OCI-LY1 (cell line): ENCODE measurements at regions not wholly inside any gene's neighbourhood (a gene's known extent, or its start where the extent isn't known, plus 50 kb on each side); places are given as distances from the start of the nearest gene placed in this dataset.

ENCODE experiments used
- H2AFZ ChIP-seq: fragments of 200-600 bp; sonication (generic), shearing (Covaris generic); 2 replicates; pipeline ENCODE4 v1.6.0; 2014; ENCODE audit warnings: antibody characterized with exemption, mild to moderate bottlenecking, low read length
- H3F3A ChIP-seq: fragments of 200-600 bp; sonication (generic), shearing (Covaris generic); 2 replicates; pipeline ENCODE4 v1.6.0; 2014; ENCODE audit warnings: mild to moderate bottlenecking, antibody characterized with exemption, low read length, moderate library complexity; ENCODE audit not compliant: insufficient read depth
- H3K27ac ChIP-seq: fragments of 200-600 bp; sonication (generic); 2 replicates; pipeline ENCODE4 v1.5.1; 2014; ENCODE audit warnings: low read length, mixed run types, mild to moderate bottlenecking, low read depth; ENCODE audit not compliant: poor library complexity, severe bottlenecking
- H3K27me3 ChIP-seq: fragments of 200-600 bp; sonication (generic); 2 replicates; pipeline ENCODE4 v1.6.0; 2014; ENCODE audit warnings: antibody characterized with exemption, mild to moderate bottlenecking, low read length, moderate library complexity; ENCODE audit not compliant: insufficient read depth
- H3K36me3 ChIP-seq: fragments of 200-600 bp; sonication (generic); 2 replicates; pipeline ENCODE4 v1.6.1; 2014; ENCODE audit warnings: mild to moderate bottlenecking, antibody characterized with exemption, low read length, moderate library complexity, mixed read lengths; ENCODE audit not compliant: insufficient read depth
- H3K4me1 ChIP-seq: fragments of 200-600 bp; sonication (generic); 2 replicates; pipeline ENCODE4 v1.5.1; 2014; ENCODE audit warnings: mild to moderate bottlenecking, low read length, moderate library complexity; ENCODE audit not compliant: insufficient read depth, severe bottlenecking
- H3K4me2 ChIP-seq: fragments of 200-600 bp; sonication (generic), shearing (Covaris generic); 2 replicates; pipeline ENCODE4 v1.6.1; 2014; ENCODE audit warnings: low read length
- H3K4me3 ChIP-seq: fragments of 200-600 bp; sonication (generic); 2 replicates; pipeline ENCODE4 v1.5.1; 2014; ENCODE audit warnings: low read length, low read depth, mild to moderate bottlenecking, mixed read lengths; ENCODE audit not compliant: poor library complexity, severe bottlenecking
- H3K79me2 ChIP-seq: fragments of 200-600 bp; shearing (Covaris generic); 2 replicates; pipeline ENCODE4 v1.6.1; 2016; ENCODE audit warnings: mixed run types, low read length, mixed read lengths; ENCODE audit not compliant: insufficient read depth
- H3K9ac ChIP-seq: fragments of 200-600 bp; sonication (generic), shearing (Covaris generic); 2 replicates; pipeline ENCODE4 v1.6.1; 2014; ENCODE audit warnings: mild to moderate bottlenecking, low read length, mixed read lengths
- H3K9me2 ChIP-seq: fragments of 200-600 bp; sonication (generic), shearing (Covaris generic); 2 replicates; pipeline ENCODE4 v1.6.1; 2014; ENCODE audit warnings: low read depth, mild to moderate bottlenecking, low read length, mixed read lengths
- H3K9me3 ChIP-seq: fragments of 200-600 bp; shearing (Covaris generic); 2 replicates; pipeline ENCODE4 v1.6.1; 2014; ENCODE audit warnings: low read length, mixed read lengths
- H4K20me1 ChIP-seq: fragments of 200-600 bp; sonication (generic), shearing (Covaris generic); 2 replicates; pipeline ENCODE4 v1.6.0; 2016; ENCODE audit warnings: mild to moderate bottlenecking, low read length; ENCODE audit not compliant: insufficient read depth
- EZH2 ChIP-seq: fragments of 200-600 bp; sonication (generic), shearing (Covaris generic); IDR thresholded peaks from 2 replicates; pipeline ENCODE4 v1.8.0; 2017; ENCODE audit warnings: borderline replicate concordance, mixed run types, mild to moderate bottlenecking, antibody characterized with exemption, low read length, moderate library complexity, mixed read lengths
- TF ChIP-seq, protein P1 (sequence below): fragments of 200-600 bp; sonication (generic), shearing (Covaris generic); IDR thresholded peaks from 2 replicates; pipeline ENCODE4 v1.5.1; 2017; ENCODE audit warnings: mild to moderate bottlenecking, antibody characterized with exemption, low read length, moderate library complexity, mixed read lengths

DNA sequence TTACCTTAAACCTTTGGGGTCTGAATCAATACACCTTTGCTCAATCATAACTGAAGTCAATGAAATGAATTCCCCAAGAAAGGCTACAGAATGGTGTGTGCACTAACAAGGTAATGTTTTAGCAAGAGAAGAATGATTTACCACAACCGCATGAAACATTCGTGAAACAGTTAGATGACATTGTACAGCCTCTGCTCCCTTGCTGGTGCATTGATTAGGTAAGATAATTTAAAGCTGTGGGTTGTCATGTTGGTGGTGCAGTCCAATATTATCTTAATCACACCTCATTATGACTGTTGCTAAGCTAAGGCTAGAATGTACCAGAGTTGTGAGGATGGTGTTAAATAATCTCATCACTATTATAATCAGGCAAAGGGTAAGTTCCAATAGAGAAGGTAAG lies 1673.2 kb upstream of the PRR20A start:
- Histone ChIP-seq H3K27ac (no peak overlapping the region), H3K27me3 (no peaks in the 10 kb centered on the region), H4K20me1 (no peaks in the 10 kb centered on the region), H3K9me2 (no peaks in the 10 kb centered on the region), H2AFZ (no peak overlapping the region), H3K36me3 (no peaks in the 10 kb centered on the region), H3K4me1 (no peaks in the 10 kb centered on the region), H3F3A (no peaks in the 10 kb centered on the region), H3K9me3 (no peaks in the 10 kb centered on the region), H3K4me3 (no peak overlapping the region), H3K9ac (no peak overlapping the region), H3K79me2 (no peaks in the 10 kb centered on the region), H3K4me2 (no peak overlapping the region)
- TF ChIP-seq EZH2, result no peak
- TF ChIP-seq, protein P1, sequence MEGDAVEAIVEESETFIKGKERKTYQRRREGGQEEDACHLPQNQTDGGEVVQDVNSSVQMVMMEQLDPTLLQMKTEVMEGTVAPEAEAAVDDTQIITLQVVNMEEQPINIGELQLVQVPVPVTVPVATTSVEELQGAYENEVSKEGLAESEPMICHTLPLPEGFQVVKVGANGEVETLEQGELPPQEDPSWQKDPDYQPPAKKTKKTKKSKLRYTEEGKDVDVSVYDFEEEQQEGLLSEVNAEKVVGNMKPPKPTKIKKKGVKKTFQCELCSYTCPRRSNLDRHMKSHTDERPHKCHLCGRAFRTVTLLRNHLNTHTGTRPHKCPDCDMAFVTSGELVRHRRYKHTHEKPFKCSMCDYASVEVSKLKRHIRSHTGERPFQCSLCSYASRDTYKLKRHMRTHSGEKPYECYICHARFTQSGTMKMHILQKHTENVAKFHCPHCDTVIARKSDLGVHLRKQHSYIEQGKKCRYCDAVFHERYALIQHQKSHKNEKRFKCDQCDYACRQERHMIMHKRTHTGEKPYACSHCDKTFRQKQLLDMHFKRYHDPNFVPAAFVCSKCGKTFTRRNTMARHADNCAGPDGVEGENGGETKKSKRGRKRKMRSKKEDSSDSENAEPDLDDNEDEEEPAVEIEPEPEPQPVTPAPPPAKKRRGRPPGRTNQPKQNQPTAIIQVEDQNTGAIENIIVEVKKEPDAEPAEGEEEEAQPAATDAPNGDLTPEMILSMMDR, result no peak

DNA sequence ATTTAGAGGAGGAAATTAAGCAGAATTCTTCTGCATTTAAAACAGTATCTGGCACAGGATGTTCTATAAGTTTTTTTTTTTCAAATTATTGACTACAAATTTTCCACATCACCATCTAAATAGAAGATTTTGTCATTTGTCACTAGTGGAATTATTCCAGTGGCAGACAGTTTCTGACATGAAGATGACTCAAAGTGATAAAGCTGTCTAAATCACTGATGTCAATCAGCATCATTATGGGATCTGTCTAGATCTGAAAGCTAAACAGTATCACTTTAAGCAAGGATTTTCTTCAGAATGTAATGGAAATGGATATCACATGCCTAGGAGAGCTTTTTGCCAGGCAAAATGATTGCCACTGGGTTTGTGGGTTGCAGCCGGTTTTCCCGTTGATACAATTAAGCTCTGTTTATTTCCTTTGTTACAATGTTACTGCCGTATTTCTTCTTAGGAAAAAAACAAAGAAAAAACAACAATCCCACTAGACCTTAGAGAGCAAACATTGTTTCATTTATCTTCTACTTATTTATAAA lies 1657.0 kb upstream of the PRR20A start:
- Histone ChIP-seq H3K4me3 (no peak overlapping the region), H2AFZ (no peak overlapping the region), H3K9ac (no peak overlapping the region), H3F3A (no peaks in the 10 kb centered on the region), H3K9me3 (no peaks in the 10 kb centered on the region), H3K4me2 (no peak overlapping the region), H3K36me3 (no peaks in the 10 kb centered on the region), H3K27ac (no peak overlapping the region), H3K79me2 (no peaks in the 10 kb centered on the region), H3K27me3 (no peaks in the 10 kb centered on the region), H4K20me1 (no peaks in the 10 kb centered on the region), H3K4me1 (no peaks in the 10 kb centered on the region), H3K9me2 (no peaks in the 10 kb centered on the region)
- no peak for TF ChIP-seq EZH2
- TF ChIP-seq, protein P1, result no peak

DNA sequence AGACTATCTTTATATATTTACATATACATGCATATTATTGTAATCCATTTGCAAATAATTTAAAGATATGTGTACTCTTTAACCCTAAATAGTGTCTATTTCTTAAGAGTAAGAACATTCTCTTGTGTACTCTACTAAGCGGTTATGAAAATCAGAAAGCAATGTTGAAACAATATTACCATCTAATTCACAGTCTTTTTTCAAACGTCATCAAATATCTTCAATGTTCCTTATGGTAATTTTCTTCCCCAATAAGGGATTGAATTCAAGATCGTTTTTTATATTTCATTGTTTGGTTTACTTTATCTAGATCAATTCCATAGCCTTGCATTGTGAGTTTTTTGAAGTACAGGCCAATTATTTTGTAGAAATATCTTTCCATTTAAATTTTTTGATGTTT lies 1647.4 kb upstream of the PRR20A start:
- H3K4me1 ChIP-seq, result no peaks in the 10 kb centered on the region
- no peaks in the 10 kb centered on the region for H3K27me3 ChIP-seq
- H4K20me1 ChIP-seq, result no peaks in the 10 kb centered on the region
- no peak overlapping the region for H3K9ac ChIP-seq
- no peaks in the 10 kb centered on the region for H3K9me3 ChIP-seq
- no peak for TF ChIP-seq EZH2
- TF ChIP-seq, protein P1, result no peak
- H3K9me2 ChIP-seq, result no peaks in the 10 kb centered on the region
- no peak overlapping the region for H3K27ac ChIP-seq
- H3K36me3 ChIP-seq, result no peaks in the 10 kb centered on the region
- H3K79me2 ChIP-seq, result no peaks in the 10 kb centered on the region
- no peak overlapping the region for H2AFZ ChIP-seq
- H3K4me2 ChIP-seq, result no peak overlapping the region
- H3F3A ChIP-seq, result no peaks in the 10 kb centered on the region
- no peak overlapping the region for H3K4me3 ChIP-seq
